Neural cell (in vitro differentiated cells): ENCODE measurements at regions not wholly inside any gene's neighbourhood (a gene's known extent, or its start where the extent isn't known, plus 50 kb on each side); places are given as distances from the start of the nearest gene placed in this dataset.

ENCODE experiments used
- H2AFZ ChIP-seq: fragments of 200-600, 300-800 bp; sonication (generic), shearing (Covaris generic); 2 replicates; pipeline ENCODE4 v1.6.0; 2014; ENCODE audit warnings: low read depth, mild to moderate bottlenecking, antibody characterized with exemption, low read length, moderate library complexity
- H3F3A ChIP-seq: fragments of 200-600 bp; shearing (Covaris generic); 2 replicates; pipeline ENCODE4 v1.6.1; 2016; ENCODE audit warnings: mild to moderate bottlenecking, moderate library complexity, mixed read lengths, antibody characterized with exemption, low read length; ENCODE audit not compliant: insufficient read depth, poor library complexity, severe bottlenecking
- H3K27ac ChIP-seq: fragments of 200-600, 300-800 bp; sonication (generic), shearing (Covaris generic); 2 replicates; pipeline ENCODE4 v1.5.1; 2014; ENCODE audit warnings: mild to moderate bottlenecking, low read length, moderate library complexity
- H3K27me3 ChIP-seq: fragments of 300-800, 200-600 bp; sonication (generic), shearing (Covaris generic); 2 replicates; pipeline ENCODE4 v1.6.0; 2014; ENCODE audit warnings: mild to moderate bottlenecking, low read depth, low read length, moderate library complexity; ENCODE audit not compliant: insufficient read depth
- H3K36me3 ChIP-seq: fragments of 300-800, 200-600 bp; sonication (generic), shearing (Covaris generic); 2 replicates; pipeline ENCODE4 v1.5.1; 2014; ENCODE audit warnings: mild to moderate bottlenecking, antibody characterized with exemption, low read length, moderate library complexity; ENCODE audit not compliant: insufficient read depth
- H3K4me2 ChIP-seq: fragments of 300-800, 200-600 bp; sonication (generic), shearing (Covaris generic); 2 replicates; pipeline ENCODE4 v1.6.0; 2014; ENCODE audit warnings: mild to moderate bottlenecking, low read length
- H3K4me3 ChIP-seq: fragments of 300-800, 200-600 bp; sonication (generic), shearing (Covaris generic); 2 replicates; pipeline ENCODE4 v1.5.1; 2014; ENCODE audit warnings: mild to moderate bottlenecking, low read length, moderate library complexity
- H3K79me2 ChIP-seq: fragments of 200-600 bp; shearing (Covaris generic); replicated peaks from 2 replicates; pipeline ENCODE4 v1.6.0; 2014; ENCODE audit warnings: mild to moderate bottlenecking, low read length, moderate library complexity; ENCODE audit not compliant: insufficient read depth
- H3K9ac ChIP-seq: fragments of 300-800, 200-600 bp; sonication (generic), shearing (Covaris generic); 2 replicates; pipeline ENCODE4 v1.6.1; 2016; ENCODE audit warnings: mild to moderate bottlenecking, low read length, mixed read lengths
- H3K9me2 ChIP-seq: fragments of 200-600 bp; shearing (Covaris generic); 2 replicates; pipeline ENCODE4 v1.6.1; 2016; ENCODE audit warnings: mild to moderate bottlenecking, low read length, mixed read lengths; ENCODE audit not compliant: insufficient read depth
- H3K9me3 ChIP-seq: fragments of 200-600, 300-800 bp; sonication (generic), shearing (Covaris generic); 2 replicates; pipeline ENCODE4 v1.6.1; 2016; ENCODE audit warnings: mild to moderate bottlenecking, mixed run types, low read length, moderate library complexity, mixed read lengths
- H4K20me1 ChIP-seq: fragments of 200-600 bp; shearing (Covaris generic); 2 replicates; pipeline ENCODE4 v1.6.1; 2016; ENCODE audit warnings: mild to moderate bottlenecking, mixed run types; ENCODE audit not compliant: insufficient read depth
- EP300 ChIP-seq: fragments of 450-650 bp; conservative IDR thresholded peaks from 2 replicates; pipeline ENCODE4 v1.6.1; 2014; ENCODE audit warnings: antibody characterized with exemption, mild to moderate bottlenecking, moderate library complexity; ENCODE audit not compliant: poor library complexity, severe bottlenecking
- EZH2 ChIP-seq: fragments of 200-600, 300-800 bp; shearing (Covaris generic), sonication (generic); IDR thresholded peaks from 2 replicates; pipeline ENCODE4 v1.6.1; 2014; ENCODE audit warnings: antibody characterized with exemption, low read length, borderline replicate concordance, mild to moderate bottlenecking; ENCODE audit not compliant: insufficient read depth, poor library complexity, severe bottlenecking
- MXI1 ChIP-seq: fragments of 450-650 bp; conservative IDR thresholded peaks from 2 replicates; pipeline ENCODE4 v1.6.1; 2014; ENCODE audit warnings: antibody characterized with exemption, mild to moderate bottlenecking; ENCODE audit not compliant: poor library complexity, severe bottlenecking
- POLR2AphosphoS5 ChIP-seq: IDR thresholded peaks from 2 replicates; pipeline ENCODE4 v1.6.1; 2012
- RAD21 ChIP-seq: fragments of 450-650 bp; conservative IDR thresholded peaks from 2 replicates; pipeline ENCODE4 v1.6.1; 2014; ENCODE audit warnings: antibody characterized with exemption, mild to moderate bottlenecking, moderate library complexity
- SMC3 ChIP-seq: fragments of 450-650 bp; conservative IDR thresholded peaks from 2 replicates; pipeline ENCODE4 v1.6.1; 2014; ENCODE audit warnings: antibody characterized with exemption, mild to moderate bottlenecking, moderate library complexity; ENCODE audit not compliant: poor library complexity
- TAF1 ChIP-seq: IDR thresholded peaks from 2 replicates; pipeline ENCODE4 v1.6.1; 2012; ENCODE audit warnings: low read depth
- TF ChIP-seq, protein P1 (sequence below): fragments of 450-650 bp; IDR thresholded peaks from 2 replicates; pipeline ENCODE4 v1.5.1; 2014; ENCODE audit warnings: antibody characterized with exemption, mild to moderate bottlenecking, moderate library complexity; ENCODE audit not compliant: poor library complexity, severe bottlenecking
- TF ChIP-seq, protein P2 (sequence below): IDR thresholded peaks from 2 replicates; pipeline ENCODE4 v1.6.1; 2012; ENCODE audit warnings: borderline replicate concordance

DNA sequence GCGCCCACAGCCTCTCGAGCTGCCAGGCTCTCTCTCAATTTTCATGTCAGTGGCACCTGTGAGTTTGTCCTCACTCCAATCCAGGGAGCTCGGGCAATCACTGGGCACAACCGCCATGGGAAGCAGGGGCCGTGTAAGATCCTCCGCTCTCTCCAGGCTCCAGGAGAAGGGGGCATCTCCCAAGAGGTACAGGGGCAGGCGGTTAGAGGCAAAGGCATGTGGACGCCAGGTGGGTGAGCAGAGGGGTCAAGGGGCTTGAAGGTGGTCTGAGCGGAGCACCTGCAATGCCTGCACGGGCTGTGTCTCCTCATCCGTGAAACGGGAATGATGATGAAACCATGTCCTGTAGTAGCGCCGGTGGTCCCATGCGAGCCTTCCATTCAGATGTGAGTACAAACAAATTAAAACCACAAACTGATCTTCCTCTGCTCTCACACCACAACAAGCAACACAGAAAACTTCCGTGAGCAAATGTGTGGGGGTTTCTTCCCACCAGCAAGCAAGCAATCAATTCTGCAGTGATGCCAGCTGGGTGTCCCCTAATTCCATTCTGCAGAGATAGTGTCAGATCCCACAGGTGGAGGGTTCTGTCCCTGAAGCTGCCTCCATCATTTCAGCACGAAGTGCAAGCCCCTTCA is 222.5 kb upstream of the PMEPA1 start:
- Histone ChIP-seq H3K9me2 (no peaks in the 10 kb centered on the region), H3K4me2 (no peak overlapping the region), H3K4me3 (no peak overlapping the region), H3K27me3 (no peaks in the 10 kb centered on the region), H2AFZ (no peak overlapping the region), H3K36me3 (no peaks in the 10 kb centered on the region), H3K9me3 (no peaks in the 10 kb centered on the region), H3K9ac (no peak overlapping the region), H4K20me1 (no peaks in the 10 kb centered on the region), H3K79me2 (no peaks in the 10 kb centered on the region), H3F3A (no peaks in the 10 kb centered on the region), H3K27ac (no peak overlapping the region)
- TF ChIP-seq MXI1 (no peak), EZH2 (no peak), TAF1 (no peak), RAD21 (no peak), POLR2AphosphoS5 (no peak), EP300 (no peak), SMC3 (no peak)
- TF ChIP-seq, protein P1, sequence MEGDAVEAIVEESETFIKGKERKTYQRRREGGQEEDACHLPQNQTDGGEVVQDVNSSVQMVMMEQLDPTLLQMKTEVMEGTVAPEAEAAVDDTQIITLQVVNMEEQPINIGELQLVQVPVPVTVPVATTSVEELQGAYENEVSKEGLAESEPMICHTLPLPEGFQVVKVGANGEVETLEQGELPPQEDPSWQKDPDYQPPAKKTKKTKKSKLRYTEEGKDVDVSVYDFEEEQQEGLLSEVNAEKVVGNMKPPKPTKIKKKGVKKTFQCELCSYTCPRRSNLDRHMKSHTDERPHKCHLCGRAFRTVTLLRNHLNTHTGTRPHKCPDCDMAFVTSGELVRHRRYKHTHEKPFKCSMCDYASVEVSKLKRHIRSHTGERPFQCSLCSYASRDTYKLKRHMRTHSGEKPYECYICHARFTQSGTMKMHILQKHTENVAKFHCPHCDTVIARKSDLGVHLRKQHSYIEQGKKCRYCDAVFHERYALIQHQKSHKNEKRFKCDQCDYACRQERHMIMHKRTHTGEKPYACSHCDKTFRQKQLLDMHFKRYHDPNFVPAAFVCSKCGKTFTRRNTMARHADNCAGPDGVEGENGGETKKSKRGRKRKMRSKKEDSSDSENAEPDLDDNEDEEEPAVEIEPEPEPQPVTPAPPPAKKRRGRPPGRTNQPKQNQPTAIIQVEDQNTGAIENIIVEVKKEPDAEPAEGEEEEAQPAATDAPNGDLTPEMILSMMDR, result no peak
- TF ChIP-seq, protein P2, sequence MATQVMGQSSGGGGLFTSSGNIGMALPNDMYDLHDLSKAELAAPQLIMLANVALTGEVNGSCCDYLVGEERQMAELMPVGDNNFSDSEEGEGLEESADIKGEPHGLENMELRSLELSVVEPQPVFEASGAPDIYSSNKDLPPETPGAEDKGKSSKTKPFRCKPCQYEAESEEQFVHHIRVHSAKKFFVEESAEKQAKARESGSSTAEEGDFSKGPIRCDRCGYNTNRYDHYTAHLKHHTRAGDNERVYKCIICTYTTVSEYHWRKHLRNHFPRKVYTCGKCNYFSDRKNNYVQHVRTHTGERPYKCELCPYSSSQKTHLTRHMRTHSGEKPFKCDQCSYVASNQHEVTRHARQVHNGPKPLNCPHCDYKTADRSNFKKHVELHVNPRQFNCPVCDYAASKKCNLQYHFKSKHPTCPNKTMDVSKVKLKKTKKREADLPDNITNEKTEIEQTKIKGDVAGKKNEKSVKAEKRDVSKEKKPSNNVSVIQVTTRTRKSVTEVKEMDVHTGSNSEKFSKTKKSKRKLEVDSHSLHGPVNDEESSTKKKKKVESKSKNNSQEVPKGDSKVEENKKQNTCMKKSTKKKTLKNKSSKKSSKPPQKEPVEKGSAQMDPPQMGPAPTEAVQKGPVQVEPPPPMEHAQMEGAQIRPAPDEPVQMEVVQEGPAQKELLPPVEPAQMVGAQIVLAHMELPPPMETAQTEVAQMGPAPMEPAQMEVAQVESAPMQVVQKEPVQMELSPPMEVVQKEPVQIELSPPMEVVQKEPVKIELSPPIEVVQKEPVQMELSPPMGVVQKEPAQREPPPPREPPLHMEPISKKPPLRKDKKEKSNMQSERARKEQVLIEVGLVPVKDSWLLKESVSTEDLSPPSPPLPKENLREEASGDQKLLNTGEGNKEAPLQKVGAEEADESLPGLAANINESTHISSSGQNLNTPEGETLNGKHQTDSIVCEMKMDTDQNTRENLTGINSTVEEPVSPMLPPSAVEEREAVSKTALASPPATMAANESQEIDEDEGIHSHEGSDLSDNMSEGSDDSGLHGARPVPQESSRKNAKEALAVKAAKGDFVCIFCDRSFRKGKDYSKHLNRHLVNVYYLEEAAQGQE, result no peak

DNA sequence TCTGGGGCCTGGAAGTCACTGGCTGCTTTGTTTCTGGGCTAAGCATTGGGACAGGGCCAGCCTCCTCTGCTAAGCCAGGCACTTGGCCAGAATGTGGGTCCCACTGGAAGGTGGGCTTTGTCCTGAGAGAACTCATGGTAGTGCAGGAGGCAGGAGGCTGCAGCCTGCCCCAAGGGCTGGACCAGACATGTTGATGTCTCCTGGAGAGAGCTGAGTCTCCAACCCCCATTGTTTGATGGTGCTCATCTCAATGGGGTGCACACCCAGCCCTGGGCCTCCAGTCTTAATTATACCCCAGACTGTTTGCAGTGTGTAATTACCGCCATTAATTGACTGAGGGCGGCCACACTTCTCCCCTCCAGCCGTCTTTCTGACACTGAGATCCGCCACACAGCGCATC is 220.5 kb upstream of the PMEPA1 start:
- no peaks in the 10 kb centered on the region for H3K36me3 ChIP-seq
- peaks cover 4% of the 10 kb centered on the region for H3K9me3 ChIP-seq
- no peaks in the 10 kb centered on the region for H3K79me2 ChIP-seq
- H3K27me3 ChIP-seq, result no peaks in the 10 kb centered on the region
- TF ChIP-seq SMC3 (no peak), MXI1 (no peak)
- no peaks in the 10 kb centered on the region for H3F3A ChIP-seq
- no peak overlapping the region for H3K4me3 ChIP-seq
- no peak overlapping the region for H3K9ac ChIP-seq
- H3K9me2 ChIP-seq, result no peaks in the 10 kb centered on the region
- no peak overlapping the region for H2AFZ ChIP-seq
- H3K4me2 ChIP-seq, result no peak overlapping the region
- H3K27ac ChIP-seq, result no peak overlapping the region
- no peaks in the 10 kb centered on the region for H4K20me1 ChIP-seq
